Smooth muscle cell (in vitro differentiated cells): ENCODE measurements at regions not wholly inside any gene's neighbourhood (a gene's known extent, or its start where the extent isn't known, plus 50 kb on each side); places are given as distances from the start of the nearest gene placed in this dataset.
"Not testable (repeated sequence)": the region's sequence is repeated elsewhere in the genome, so short reads cannot be mapped to it uniquely, and the experiment has no call there.

Experiments used
- DNase-seq: peaks from one replicate; lab custom pipeline; 2025; ENCODE audit not compliant: unreplicated experiment; lab: John Stamatoyannopoulos, UW
- H2AFZ ChIP-seq: fragments of 200-600 bp; sonication (generic); 2 replicates; pipeline ENCODE4 v1.6.0; 2016; ENCODE audit warnings: antibody characterized with exemption, low read depth, mild to moderate bottlenecking
- H3F3A ChIP-seq: fragments of 200-600 bp; sonication (generic); 2 replicates; pipeline ENCODE4 v1.6.0; 2017; ENCODE audit warnings: antibody characterized with exemption, low read depth
- H3K27ac ChIP-seq: fragments of 200-600 bp; sonication (generic); 2 replicates; pipeline ENCODE4 v1.5.1; 2016; ENCODE audit warnings: low read depth, mild to moderate bottlenecking
- H3K27me3 ChIP-seq: fragments of 200-600 bp; sonication (generic); 2 replicates; pipeline ENCODE4 v1.6.1; 2016; ENCODE audit warnings: low read depth, mild to moderate bottlenecking
- H3K36me3 ChIP-seq: fragments of 200-600 bp; sonication (generic); 2 replicates; pipeline ENCODE4 v1.5.1; 2016; ENCODE audit warnings: low read depth
- H3K4me1 ChIP-seq: fragments of 200-600 bp; sonication (generic); 2 replicates; pipeline ENCODE4 v1.5.1; 2016; ENCODE audit warnings: low read depth
- H3K4me2 ChIP-seq: fragments of 200-600 bp; sonication (generic); 2 replicates; pipeline ENCODE4 v1.6.0; 2016; ENCODE audit warnings: mild to moderate bottlenecking
- H3K4me3 ChIP-seq: fragments of 200-600 bp; sonication (generic); 2 replicates; pipeline ENCODE4 v1.5.1; 2016; ENCODE audit warnings: mild to moderate bottlenecking
- H3K79me2 ChIP-seq: fragments of 200-600 bp; sonication (generic); 2 replicates; pipeline ENCODE4 v1.6.0; 2016; ENCODE audit warnings: low read depth, mild to moderate bottlenecking
- H3K9ac ChIP-seq: fragments of 200-600 bp; sonication (generic); 2 replicates; pipeline ENCODE4 v1.6.0; 2016; ENCODE audit warnings: low read depth
- H3K9me3 ChIP-seq: fragments of 200-600 bp; sonication (generic); replicated peaks from 2 replicates; pipeline ENCODE4 v1.5.1; 2016; ENCODE audit warnings: low read depth
- H4K20me1 ChIP-seq: fragments of 200-600 bp; sonication (generic); 2 replicates; pipeline ENCODE4 v1.6.0; 2016; ENCODE audit warnings: low read depth
- CTCF ChIP-seq: fragments of 200-600 bp; sonication (generic); IDR thresholded peaks from 2 replicates; pipeline ENCODE4 v1.5.1; 2017; ENCODE audit warnings: borderline replicate concordance, mild to moderate bottlenecking, antibody characterized with exemption; ENCODE audit not compliant: insufficient read depth, poor library complexity, severe bottlenecking
- WGBS: methylation state at CpG from one replicate; pipeline ENCODE4 v1.1.7; 2016; ENCODE audit warnings: low lambda C conversion rate; 5-methylcytosine and 5-hydroxymethylcytosine counted together

- H4K20me1 ChIP-seq, H3K4me1 ChIP-seq, H3K27ac ChIP-seq, H2AFZ ChIP-seq, H3K27me3 ChIP-seq, H3K9me3 ChIP-seq, H3K79me2 ChIP-seq, H3K4me2 ChIP-seq, H3K9ac ChIP-seq, DNase-seq, H3K4me3 ChIP-seq, H3K36me3 ChIP-seq, H3F3A ChIP-seq: not testable (repeated sequence)
- WGBS: 91% methylated on average over 3 of the region's 3 CpGs
Observed at GRCh38 chr12:116327992-116328391, 50.5 kb upstream of the MED13L start.

GRCh38 chr12:116331876-116332275 is 54.4 kb upstream of the MED13L start:
- DNase-seq: no peak
- H3K27me3 ChIP-seq: no peaks in the 10 kb centered on the region
- no peaks in the 10 kb centered on the region for H3K9me3 ChIP-seq
- H3K27ac ChIP-seq: no peak overlapping the region
- H2AFZ ChIP-seq: no peak overlapping the region
- no peak overlapping the region for H3K4me3 ChIP-seq
- WGBS: 86% methylated on average over 2 of the region's 2 CpGs
- TF ChIP-seq CTCF: no peak
- H3K9ac ChIP-seq: no peak overlapping the region
- peaks cover 8% of the 10 kb centered on the region for H3K4me1 ChIP-seq
- H3K36me3 ChIP-seq: no peaks in the 10 kb centered on the region
- H3K79me2 ChIP-seq: no peaks in the 10 kb centered on the region
- no peak overlapping the region for H3K4me2 ChIP-seq
- no peaks in the 10 kb centered on the region for H3F3A ChIP-seq
- no peaks in the 10 kb centered on the region for H4K20me1 ChIP-seq

- Histone ChIP-seq H3K4me3 (no peak overlapping the region), H3K4me2 (no peak overlapping the region), H3K9me3 (no peaks in the 10 kb centered on the region), H3K4me1 (peaks cover 8% of the 10 kb centered on the region), H3K9ac (no peak overlapping the region), H4K20me1 (no peaks in the 10 kb centered on the region), H3K27me3 (no peaks in the 10 kb centered on the region), H3K79me2 (no peaks in the 10 kb centered on the region), H3F3A (no peaks in the 10 kb centered on the region), H2AFZ (no peak overlapping the region), H3K36me3 (no peaks in the 10 kb centered on the region), H3K27ac (no peak overlapping the region)
- no peak for TF ChIP-seq CTCF
- no peak for DNase-seq
- 66% methylated on average over 11 of the region's 11 CpGs for WGBS
Observed at GRCh38 chr12:116332705-116333380, 55.4 kb upstream of the MED13L start.

- no peaks in the 10 kb centered on the region for H3K79me2 ChIP-seq
- no peak overlapping the region for H3K4me2 ChIP-seq
- no peaks in the 10 kb centered on the region for H4K20me1 ChIP-seq
- H3K27me3 ChIP-seq: no peaks in the 10 kb centered on the region
- no peaks in the 10 kb centered on the region for H3F3A ChIP-seq
- TF ChIP-seq CTCF: no peak
- no peak overlapping the region for H3K27ac ChIP-seq
- no peak overlapping the region for H3K9ac ChIP-seq
- no peaks in the 10 kb centered on the region for H3K36me3 ChIP-seq
- WGBS: 87% methylated on average over 5 of the region's 5 CpGs
- H3K9me3 ChIP-seq: no peaks in the 10 kb centered on the region
- no peak overlapping the region for H3K4me3 ChIP-seq
- no peak for DNase-seq
- peaks cover 8% of the 10 kb centered on the region for H3K4me1 ChIP-seq
- H2AFZ ChIP-seq: no peak overlapping the region
Observed at GRCh38 chr12:116333402-116333801, 55.9 kb upstream of the MED13L start.
